ENCODE measurements at regions not wholly inside any gene's neighbourhood (a gene's known extent, or its start where the extent isn't known, plus 50 kb on each side); places are given as distances from the start of the nearest gene placed in this dataset.

DNA sequence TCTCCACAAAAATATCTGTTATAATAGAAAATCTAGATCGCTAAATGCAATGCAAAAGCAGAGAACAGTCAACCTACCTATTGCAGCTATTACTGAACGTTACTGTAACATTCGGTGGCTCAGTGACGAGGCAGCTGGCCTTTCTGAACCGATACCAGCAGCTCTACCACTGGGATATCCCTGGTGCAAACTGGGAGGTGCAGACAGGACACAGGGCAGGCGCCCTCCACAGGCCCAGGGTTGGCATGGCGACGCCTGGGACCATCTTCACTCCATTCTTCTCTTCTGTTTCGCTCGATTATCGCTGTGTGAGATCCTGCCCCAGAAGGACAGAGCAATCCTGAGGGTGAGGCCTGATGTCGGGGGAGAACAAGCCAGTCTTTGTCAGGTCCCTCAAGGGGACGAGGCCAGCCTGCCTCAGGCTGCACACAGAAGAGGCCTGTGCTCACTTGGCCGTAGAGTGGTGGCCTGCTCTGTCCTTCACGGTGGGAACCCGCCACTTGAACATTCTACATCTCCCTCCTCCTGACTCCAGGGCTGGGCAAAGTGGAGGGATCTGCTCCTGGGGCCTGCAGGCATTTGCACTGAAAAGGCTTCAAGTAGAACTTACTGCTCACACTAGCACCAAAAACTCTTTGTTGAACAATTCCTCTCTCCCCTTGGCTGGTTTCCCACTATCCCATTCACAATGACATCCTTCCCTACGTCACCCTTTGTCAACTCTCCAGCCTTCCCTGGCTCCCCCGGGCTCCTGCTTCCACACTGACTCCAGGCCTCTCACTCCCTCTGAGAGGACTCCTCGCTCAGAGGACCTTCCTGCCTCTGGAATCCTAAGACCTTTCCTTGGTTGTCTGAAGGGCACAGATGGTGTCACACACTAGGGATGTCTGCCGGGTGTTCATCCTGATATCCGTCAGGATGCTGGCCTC is 49.7 kb downstream of the CYRIA start:
- FAIRE-seq, result no peak
- no peak for DNase-seq (ENCODE audit: low spot score)

- DNase-seq (ENCODE audit: low spot score) (no peak), FAIRE-seq (no peak)
These were observed 50.4 kb downstream of the CYRIA start for GRCh38 chr2:16615246-16615645.

- DNase-seq (ENCODE audit: low spot score) (peak; percentile 44), FAIRE-seq (peak; percentile 35)
These were observed 51.2 kb downstream of the CYRIA start for GRCh38 chr2:16614314-16614860.

- DNase-seq (ENCODE audit: low spot score) (peak; percentile 41), FAIRE-seq (no peak)
These were observed 52.1 kb downstream of the CYRIA start for GRCh38 chr2:16613539-16614011.

DNA sequence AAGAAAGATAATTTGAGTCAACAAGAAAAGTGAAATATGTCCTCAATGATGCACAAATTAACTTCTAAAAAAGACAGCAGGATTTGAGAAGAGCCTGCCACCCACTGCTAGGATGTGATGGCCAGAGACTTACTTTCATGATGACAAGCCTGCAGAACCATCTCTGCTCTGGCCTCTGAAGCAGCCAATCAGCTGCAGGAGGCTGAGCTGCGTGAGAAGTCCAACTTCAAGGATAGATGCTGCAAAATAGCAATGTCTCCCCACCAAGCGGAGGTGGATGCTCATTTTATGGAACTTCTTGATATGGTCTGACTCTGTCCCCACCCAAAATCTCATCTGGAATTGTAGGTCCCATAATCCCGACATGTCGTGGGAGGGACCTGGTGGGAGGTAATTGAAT is 53.1 kb downstream of the CYRIA start:
- DNase-seq (ENCODE audit: low spot score), result no peak
- no peak for FAIRE-seq

DNA sequence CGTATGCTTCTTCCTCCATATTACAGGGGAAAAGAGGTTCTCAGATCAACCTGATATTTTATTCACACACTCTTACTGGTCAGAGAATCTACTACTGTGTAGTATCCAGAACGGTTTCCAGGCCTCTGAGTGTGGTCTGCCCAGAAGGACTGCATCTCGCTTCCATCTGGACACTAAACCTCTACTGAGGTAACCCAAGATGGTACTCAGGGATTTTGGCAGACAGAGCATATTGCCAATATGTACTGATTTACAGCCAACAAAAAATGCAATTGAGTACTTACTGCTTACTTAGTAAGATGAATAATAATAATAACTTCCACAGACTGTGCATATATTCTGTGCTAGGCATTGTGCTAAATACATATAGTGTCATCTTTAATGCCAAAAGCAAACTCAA is 55.8 kb downstream of the CYRIA start:
- FAIRE-seq (no peak), DNase-seq (ENCODE audit: low spot score) (no peak)

DNA sequence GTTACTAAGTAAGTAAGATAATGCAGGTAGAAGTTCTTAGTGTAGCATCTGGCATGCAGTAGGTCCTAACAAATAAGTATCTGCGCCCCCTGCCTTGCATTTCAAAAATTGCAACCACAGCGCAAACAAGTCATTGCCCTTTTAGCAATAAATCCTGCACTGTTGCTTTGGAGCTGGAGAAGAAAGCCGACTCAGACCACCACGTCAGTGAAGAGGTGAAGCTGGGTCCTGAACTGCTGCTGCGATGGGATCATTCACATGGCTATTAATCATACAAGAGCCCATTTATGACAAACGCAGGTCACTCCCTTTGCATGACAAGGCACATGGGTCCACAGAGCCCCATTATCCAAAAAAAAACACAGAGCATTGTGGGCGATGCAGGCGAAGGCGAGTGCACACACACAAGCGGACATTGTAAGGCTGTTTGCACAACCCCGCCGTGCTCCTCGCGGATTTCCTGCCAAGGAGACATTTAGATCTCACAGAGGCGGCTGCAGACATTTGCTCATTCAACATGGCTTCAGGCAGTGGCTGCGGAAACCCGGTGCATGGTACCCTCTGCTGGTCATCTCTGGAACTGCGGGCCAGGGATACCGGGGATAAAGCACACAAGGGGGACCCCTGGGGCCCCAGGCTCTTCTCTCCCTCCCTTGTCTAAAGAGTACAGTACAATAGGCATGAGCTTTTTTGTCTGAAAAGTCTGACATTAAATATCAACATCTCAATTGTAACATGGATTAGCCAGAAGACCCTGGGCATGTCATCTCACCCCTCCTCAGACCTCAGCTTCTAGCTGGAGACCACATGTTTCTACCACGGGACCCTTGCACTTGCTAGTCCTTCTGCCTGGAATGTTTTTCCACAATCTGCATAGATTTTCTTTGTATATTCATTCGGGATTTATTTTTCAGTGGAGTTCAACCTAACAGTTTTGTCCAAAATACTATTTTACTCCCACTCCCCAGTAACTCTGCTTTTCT is 56.7 kb downstream of the CYRIA start:
- peak; percentile 79 for DNase-seq (ENCODE audit: low spot score)
- FAIRE-seq, result no peak

GRCh38 chr2:16607301-16607700 is 58.3 kb downstream of the CYRIA start:
- no peak for FAIRE-seq
- DNase-seq (ENCODE audit: low spot score), result no peak

- FAIRE-seq (no peak), DNase-seq (ENCODE audit: low spot score) (peak; percentile 31)
These were observed 61.4 kb downstream of the CYRIA start for GRCh38 chr2:16604236-16604635.

GRCh38 chr2:16591370-16591933 is 74.2 kb downstream of the CYRIA start:
- no peak for DNase-seq (ENCODE audit: low spot score)
- FAIRE-seq, result no peak

GRCh38 chr2:16589465-16589864 is 76.2 kb downstream of the CYRIA start:
- DNase-seq (ENCODE audit: low spot score), result no peak

GRCh38 chr2:16588565-16588964 is 77.1 kb downstream of the CYRIA start:
- FAIRE-seq, result no peak
- no peak for DNase-seq (ENCODE audit: low spot score)

More at GRCh38 chr2:16589465-16589864, 76.2 kb downstream of the CYRIA start:
- FAIRE-seq, result no peak

DNA sequence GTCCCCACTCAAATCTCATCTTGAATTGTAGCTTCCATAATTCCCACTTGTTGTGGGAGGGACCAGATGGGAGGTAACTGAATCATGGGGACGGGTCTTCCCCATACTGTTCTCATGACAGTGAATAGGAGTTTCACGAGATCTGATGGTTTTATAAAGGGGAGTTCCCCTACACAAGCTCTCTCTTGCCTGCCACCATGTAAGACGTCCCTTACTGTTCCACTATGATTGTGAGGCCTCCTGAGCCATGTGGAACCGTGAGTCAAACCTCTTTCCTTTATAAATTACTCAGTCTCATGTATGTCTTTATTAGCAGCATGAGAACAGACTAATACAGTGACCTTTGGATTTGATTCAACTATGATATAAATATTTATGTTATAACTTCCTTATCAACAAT is 78.0 kb downstream of the CYRIA start:
- FAIRE-seq, result no peak
- DNase-seq (ENCODE audit: low spot score), result no peak

- FAIRE-seq, result no peak
- no peak for DNase-seq (ENCODE audit: low spot score)
These were observed 80.7 kb downstream of the CYRIA start for GRCh38 chr2:16584824-16585540.

GRCh38 chr2:16584084-16584483 is 81.5 kb downstream of the CYRIA start:
- DNase-seq (ENCODE audit: low spot score) (no peak), FAIRE-seq (no peak)

DNA sequence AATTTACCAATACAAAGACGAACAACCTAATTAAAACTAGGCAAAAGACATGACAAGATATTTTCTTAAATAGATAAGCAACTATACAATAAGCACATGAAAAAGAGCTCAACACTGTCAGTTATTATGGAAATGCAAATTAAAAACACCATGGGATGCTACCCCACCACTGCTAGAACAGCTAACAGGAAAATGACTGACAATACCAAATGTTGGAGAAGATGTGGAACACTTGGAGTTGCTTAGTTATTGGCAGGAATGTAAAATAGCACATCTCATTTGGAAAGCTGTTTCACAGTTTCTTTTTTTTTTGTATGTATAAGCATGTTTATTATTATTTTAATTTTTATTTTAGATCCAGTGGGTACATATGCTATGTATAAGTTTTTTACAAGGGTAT is 84.4 kb downstream of the CYRIA start:
- FAIRE-seq (no peak), DNase-seq (ENCODE audit: low spot score) (no peak)

DNA sequence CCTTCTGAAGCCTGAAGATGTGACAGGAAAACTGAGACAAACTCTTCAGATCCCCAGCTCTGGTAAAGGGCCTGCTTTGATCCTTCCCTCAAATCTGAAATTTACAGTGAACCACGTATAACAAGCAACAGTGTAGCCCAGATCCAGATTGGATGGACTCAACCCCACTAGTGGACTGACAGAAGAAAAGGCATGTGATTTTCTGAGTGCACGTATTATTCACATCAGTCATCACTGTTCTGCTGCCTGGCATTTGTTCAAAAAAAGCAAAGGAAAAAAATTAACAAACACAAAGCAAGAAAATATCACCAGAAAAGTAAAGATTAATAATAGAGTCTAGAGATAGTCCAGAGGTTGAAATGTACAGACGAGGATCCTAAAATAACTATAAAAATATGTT is 87.6 kb downstream of the CYRIA start:
- DNase-seq (ENCODE audit: low spot score), result no peak
- no peak for FAIRE-seq

- DNase-seq (ENCODE audit: low spot score) (no peak), FAIRE-seq (no peak)
These were observed 95.1 kb downstream of the CYRIA start for GRCh38 chr2:16570516-16570915.

DNA sequence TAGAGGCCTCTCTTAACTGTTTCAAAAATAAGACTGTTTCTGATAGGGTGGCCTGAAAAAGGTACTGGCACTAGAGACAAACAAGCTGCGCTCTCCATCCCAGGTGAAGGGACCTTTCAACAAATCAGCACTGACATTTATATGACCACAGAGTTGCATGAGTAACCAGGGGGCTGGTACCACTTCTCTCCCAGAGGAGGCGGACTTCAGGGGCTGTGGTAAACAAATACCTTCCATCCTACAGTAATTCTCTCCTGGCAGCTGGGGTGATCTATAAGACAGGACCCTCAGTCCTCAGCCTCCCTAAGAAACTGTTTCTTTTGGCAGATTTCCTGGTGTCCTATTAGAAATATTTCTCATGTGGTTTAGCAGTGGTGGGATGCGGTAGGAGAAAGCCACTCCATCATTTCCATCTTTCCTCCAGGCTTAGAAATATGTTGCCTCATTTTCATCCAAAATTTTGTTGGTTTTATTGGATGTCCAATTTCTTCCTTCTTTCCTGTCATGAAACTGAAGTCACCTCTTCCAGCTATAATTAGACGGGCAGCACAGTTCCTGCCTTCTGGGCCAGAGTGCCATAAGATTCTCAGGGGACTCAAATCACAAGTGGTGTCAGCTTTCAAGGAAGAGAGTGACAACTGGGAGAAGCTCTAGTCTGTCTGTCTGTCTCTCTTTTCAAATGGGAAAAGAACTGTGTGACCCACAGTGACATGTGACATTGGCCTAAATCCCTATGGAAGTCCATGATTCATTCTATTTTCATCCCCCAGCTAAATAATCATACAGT is 96.4 kb downstream of the CYRIA start:
- FAIRE-seq (no peak), DNase-seq (ENCODE audit: low spot score) (peak; percentile 37)

GRCh38 chr2:16566701-16567100 is 98.9 kb downstream of the CYRIA start:
- FAIRE-seq (no peak), DNase-seq (ENCODE audit: low spot score) (no peak)
